Stomach smooth muscle (tissue), 2 donors: ENCODE measurements at regions not wholly inside any gene's neighbourhood (a gene's known extent, or its start where the extent isn't known, plus 50 kb on each side); places are given as distances from the start of the nearest gene placed in this dataset.

Experiments
- H3K27ac ChIP-seq: one replicate; pipeline ENCODE4 v1.7.0; 2013; ENCODE audit warnings: mild to moderate bottlenecking, low read length, inconsistent platforms
- H3K27me3 ChIP-seq, 2 donors: one replicate each; pipeline ENCODE4 v1.7.0; 2013; ENCODE audit warnings: low read length in 2 of 2; ENCODE audit not compliant: insufficient read depth in 2 of 2, control insufficient read depth in 1 of 2
- H3K36me3 ChIP-seq, 2 donors: one replicate each; pipeline ENCODE4 v1.7.0; 2013; ENCODE audit warnings: low read length in 2 of 2; ENCODE audit not compliant: control insufficient read depth in 2 of 2, insufficient read depth in 2 of 2
- H3K4me1 ChIP-seq: one replicate; pipeline ENCODE4 v1.7.0; 2013; ENCODE audit warnings: low read length; ENCODE audit not compliant: control insufficient read depth, insufficient read depth
- H3K4me3 ChIP-seq, 2 donors: one replicate each; pipeline ENCODE4 v1.7.0; 2013; ENCODE audit warnings: low read length in 2 of 2
- H3K9ac ChIP-seq, 2 donors: one replicate each; pipeline ENCODE4 v1.7.0; 2013; ENCODE audit warnings: low read length in 2 of 2, mild to moderate bottlenecking in 1 of 2
- H3K9me3 ChIP-seq, 2 donors: one replicate each; pipeline ENCODE4 v1.7.0; 2013; ENCODE audit warnings: low read length in 2 of 2; ENCODE audit not compliant: control insufficient read depth in 2 of 2
- donor health status: healthy.
- donor health status: Pancreatic carcinoma.

DNA sequence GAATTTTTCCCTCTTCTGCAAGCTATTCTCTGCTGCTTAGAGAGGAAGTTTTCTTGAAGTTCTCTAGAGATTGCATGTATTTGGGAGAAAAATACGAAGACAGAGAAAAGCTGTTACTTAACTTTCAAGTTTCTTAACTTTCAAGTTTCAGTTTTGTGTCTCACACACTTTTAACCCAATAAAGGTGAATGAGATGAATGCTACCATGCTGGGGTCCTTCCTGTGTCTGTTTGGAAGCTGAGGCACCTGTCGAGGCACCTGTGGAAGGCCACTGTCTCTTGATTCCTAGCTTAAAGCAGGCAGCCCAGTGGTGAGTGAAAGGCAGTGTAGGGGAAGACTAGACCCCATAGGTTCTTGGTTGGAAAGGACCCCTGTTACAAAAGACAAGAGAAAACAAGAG, 372.8 kb upstream of the JARID2 start:
- Histone ChIP-seq H3K36me3 (no peaks in the 10 kb centered on the region), H3K27ac (no peak overlapping the region), H3K4me1 (no peaks in the 10 kb centered on the region), H3K4me3 (no peak overlapping the region), H3K9me3 (no peaks in the 10 kb centered on the region), H3K9ac (no peak overlapping the region), H3K27me3 (no peaks in the 10 kb centered on the region)

DNA sequence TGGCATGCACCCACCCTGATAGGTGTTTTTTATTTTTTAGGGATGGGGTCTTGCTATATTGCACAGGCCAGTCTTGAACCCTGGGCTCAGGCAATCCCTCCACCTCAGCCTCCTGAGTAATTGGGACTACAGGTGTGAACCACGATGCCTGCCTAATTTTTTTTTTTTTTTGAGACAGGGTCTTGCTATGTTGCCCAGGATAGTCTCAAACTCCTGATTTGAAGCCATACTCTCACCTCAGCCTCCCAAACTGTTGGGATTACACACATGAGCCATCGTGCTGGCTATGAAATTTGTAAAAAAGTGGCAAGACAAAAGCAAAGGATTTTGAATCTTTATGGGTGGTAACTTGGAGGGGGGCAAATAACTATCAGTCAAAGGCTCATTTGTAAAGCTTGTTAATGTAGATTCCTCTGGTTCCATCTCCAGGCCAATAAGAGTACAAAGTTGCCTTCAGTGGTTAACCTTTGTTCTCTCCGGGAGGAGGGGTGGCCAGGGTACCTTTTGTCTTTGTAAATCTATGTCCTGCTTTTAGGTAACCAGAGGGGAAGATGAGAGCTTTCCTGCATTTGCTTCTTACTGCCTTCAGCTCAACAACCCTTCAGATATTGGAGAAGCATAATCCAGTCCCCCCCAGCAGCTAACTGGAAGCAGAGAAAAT, 372.0 kb upstream of the JARID2 start:
- H3K9me3 ChIP-seq: no peaks in the 10 kb centered on the region
- no peak overlapping the region for H3K9ac ChIP-seq
- no peak overlapping the region for H3K4me3 ChIP-seq
- H3K27me3 ChIP-seq: no peaks in the 10 kb centered on the region
- no peak overlapping the region for H3K27ac ChIP-seq
- no peaks in the 10 kb centered on the region for H3K4me1 ChIP-seq
- H3K36me3 ChIP-seq: no peaks in the 10 kb centered on the region

DNA sequence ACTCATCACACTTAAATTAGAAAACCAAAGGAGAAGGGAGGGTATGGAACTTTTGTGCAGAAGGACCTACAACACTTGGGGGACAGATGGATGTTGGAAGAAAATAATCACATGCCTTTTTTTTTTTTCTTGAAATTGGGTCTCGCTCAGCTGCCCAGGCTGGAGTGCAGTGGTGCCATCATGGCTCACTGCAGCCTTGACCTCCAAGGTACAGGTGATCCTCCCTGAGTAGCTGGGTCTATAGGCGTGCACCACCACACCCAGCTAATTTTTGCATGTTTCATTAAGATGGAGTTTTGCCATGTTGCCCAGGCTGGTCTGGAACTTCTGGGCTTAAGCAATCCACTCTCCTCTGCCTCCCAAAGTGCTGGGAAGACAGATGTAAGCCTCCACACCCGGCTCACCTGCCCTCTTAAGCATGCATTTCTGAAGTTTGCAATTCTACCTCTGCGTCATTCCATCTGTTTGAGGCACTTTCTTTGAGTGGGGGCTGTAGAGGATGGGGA, 370.8 kb upstream of the JARID2 start:
- Histone ChIP-seq H3K27ac (no peak overlapping the region), H3K4me1 (no peaks in the 10 kb centered on the region), H3K4me3 (no peak overlapping the region)

DNA sequence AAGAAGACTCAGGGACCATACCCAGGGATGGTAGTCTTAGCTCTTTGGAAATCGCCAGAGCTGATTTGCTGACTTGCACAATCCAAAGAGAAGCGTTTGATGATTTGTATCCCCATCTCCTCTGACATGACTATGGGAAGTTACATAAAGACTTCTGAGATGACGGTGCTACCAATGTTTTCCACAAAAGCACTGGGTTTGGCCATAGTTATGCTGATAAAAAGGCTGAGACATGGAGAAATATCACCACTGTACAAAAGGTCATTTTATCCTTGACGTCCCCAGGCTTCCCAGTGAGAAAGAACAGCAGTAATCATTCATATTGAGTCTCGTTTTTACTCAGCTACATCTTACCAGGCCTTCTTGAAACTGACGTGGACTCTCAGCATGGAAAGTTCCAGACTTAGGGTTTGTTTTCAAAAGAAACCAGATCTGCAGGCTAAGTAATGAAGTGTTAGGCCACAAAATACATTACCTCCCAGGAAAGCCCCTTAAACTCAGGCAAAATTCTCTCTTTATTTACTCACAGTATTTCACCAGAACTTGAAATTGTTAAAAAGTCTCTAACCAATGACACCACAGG, 370.3 kb upstream of the JARID2 start:
- Histone ChIP-seq H3K36me3 (no peaks in the 10 kb centered on the region), H3K4me3 (no peak overlapping the region), H3K4me1 (no peaks in the 10 kb centered on the region), H3K9me3 (no peaks in the 10 kb centered on the region), H3K27ac (no peak overlapping the region), H3K9ac (no peak overlapping the region), H3K27me3 (no peaks in the 10 kb centered on the region)

More for the DNA sequence above, 370.8 kb upstream of the JARID2 start:
- no peaks in the 10 kb centered on the region for H3K36me3 ChIP-seq
- H3K27me3 ChIP-seq: no peaks in the 10 kb centered on the region
- H3K9ac ChIP-seq: no peak overlapping the region
- no peaks in the 10 kb centered on the region for H3K9me3 ChIP-seq

DNA sequence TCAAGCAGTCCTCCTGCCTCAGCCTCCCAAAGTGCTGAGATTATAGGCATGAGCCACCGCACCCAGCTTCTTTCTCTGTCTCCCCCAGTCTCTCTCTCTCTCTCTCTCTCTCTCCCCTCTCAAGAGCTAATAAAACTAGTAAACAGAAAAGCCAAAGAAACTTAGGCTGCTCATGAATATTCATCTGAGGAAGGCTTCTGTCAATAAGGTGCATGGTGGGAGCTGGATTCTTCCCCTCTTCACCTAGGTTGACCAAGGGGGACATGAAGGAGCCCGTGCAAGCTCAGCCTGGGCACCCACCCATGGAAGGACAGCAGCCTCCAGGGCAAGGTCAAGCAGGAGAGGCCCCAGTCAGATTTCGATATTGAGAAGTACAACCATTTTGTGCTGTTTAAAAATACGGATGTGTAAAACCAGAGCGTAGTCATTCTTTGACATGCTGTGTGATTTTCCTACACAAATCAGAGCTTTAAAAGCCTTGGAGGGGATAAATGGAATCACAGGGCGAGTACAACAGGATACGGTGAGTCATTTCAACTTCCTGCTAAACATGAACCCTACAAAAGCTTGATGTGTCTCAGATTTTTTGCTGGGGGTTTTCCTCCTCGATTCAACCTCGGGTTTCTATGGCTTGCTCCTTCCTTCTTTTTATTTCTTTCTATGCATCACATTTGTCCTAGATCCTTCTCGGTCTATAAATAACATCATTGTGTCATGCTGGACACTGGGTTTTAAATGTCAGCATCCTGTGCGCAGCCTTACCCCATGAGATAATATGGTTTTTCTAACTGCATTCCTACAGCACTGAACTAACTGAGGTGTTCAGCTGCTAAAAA, 368.9 kb upstream of the JARID2 start:
- H3K9ac ChIP-seq: no peak overlapping the region
- H3K27ac ChIP-seq: no peak overlapping the region
- no peak overlapping the region for H3K4me3 ChIP-seq
- no peaks in the 10 kb centered on the region for H3K27me3 ChIP-seq
- no peaks in the 10 kb centered on the region for H3K4me1 ChIP-seq
- no peaks in the 10 kb centered on the region for H3K36me3 ChIP-seq
- no peaks in the 10 kb centered on the region for H3K9me3 ChIP-seq

DNA sequence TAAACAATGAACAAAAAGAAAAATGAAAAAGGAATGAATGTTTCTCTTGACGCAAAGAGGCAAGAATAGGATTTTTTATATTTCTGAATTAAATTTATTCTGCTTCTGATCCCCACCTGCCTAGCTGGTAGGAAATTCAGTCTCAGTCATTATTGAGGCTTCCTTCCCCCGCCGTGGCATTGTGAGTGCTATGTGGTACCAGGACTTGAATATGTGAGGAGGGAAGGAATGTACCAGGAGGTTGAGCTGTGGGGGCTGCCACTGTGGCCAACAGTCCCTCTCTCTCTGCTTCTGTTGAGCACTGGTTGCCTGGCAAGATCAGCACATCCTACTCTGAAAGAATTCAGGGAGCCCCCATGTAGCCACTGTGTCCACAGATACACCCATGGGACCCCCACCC, 368.1 kb upstream of the JARID2 start:
- H3K4me1 ChIP-seq: no peaks in the 10 kb centered on the region
- no peak overlapping the region for H3K4me3 ChIP-seq
- no peaks in the 10 kb centered on the region for H3K9me3 ChIP-seq
- H3K27ac ChIP-seq: no peak overlapping the region
- no peak overlapping the region for H3K9ac ChIP-seq
- H3K27me3 ChIP-seq: no peaks in the 10 kb centered on the region
- H3K36me3 ChIP-seq: no peaks in the 10 kb centered on the region

DNA sequence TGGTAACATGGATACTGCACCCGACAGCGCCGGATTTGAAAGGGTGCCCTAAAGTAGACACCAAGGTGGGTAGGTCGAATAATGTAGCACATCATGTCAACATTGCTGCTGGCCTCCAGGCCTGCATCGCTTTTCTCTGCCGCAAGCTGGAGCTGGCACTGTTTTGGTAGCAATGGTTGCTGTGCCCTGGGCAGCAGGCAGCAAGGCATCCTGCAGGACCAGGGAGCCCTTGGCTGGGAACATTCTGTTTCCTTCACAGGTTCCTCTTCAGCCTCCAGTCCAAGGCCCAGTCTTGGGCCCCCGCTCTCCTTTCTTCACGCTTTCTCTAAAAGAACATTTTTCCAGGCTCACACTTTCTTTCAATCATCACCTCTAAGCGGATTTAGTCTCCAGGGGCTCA, 365.8 kb upstream of the JARID2 start:
- H3K9me3 ChIP-seq: no peaks in the 10 kb centered on the region
- no peak overlapping the region for H3K4me3 ChIP-seq
- no peaks in the 10 kb centered on the region for H3K36me3 ChIP-seq
- H3K4me1 ChIP-seq: no peaks in the 10 kb centered on the region
- no peak overlapping the region for H3K27ac ChIP-seq
- no peaks in the 10 kb centered on the region for H3K27me3 ChIP-seq
- H3K9ac ChIP-seq: no peak overlapping the region

DNA sequence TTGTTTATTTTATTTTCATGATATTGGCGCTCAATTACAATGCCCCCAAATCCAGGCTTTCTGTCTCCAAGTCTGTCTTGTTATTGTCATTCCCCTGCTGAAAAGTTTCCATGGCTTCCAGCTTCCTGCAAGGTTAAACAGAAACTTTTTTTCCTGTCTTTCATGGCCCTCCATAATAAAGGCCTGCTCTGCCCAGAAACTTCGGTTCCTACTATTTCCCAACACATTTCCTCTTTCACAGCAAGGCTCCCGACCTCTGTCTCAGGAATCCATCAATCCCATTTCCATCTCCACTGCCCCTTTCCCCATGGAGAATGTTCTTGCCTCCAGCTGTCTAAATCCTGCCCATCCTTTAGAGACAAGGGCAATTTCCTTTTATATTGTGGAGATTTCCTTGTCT, 365.2 kb upstream of the JARID2 start:
- no peak overlapping the region for H3K4me3 ChIP-seq
- no peaks in the 10 kb centered on the region for H3K4me1 ChIP-seq
- no peaks in the 10 kb centered on the region for H3K27me3 ChIP-seq
- no peak overlapping the region for H3K9ac ChIP-seq
- H3K36me3 ChIP-seq: no peaks in the 10 kb centered on the region
- no peak overlapping the region for H3K27ac ChIP-seq
- H3K9me3 ChIP-seq: no peaks in the 10 kb centered on the region

DNA sequence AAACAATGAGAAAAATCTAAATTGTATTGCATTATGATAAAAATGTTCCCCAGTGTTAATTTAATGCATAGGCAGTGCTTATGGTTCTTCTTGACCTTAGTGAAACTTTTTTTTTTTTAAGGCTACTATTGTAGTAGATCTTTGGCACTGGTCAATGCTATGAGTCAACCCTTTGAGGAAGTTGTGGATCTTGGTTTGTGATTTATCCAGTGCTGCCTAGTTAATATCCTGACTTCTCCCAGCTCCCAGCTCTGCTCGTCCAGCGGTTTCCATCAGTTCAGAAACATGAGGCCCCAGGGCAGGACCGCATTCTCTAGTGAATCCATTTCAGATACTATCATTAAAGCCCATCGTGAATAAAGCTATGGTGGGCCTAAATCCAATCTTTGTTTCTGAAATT, 364.5 kb upstream of the JARID2 start:
- Histone ChIP-seq H3K4me3 (no peak overlapping the region), H3K27ac (no peak overlapping the region), H3K9ac (no peak overlapping the region), H3K4me1 (no peaks in the 10 kb centered on the region), H3K36me3 (no peaks in the 10 kb centered on the region), H3K9me3 (no peaks in the 10 kb centered on the region), H3K27me3 (no peaks in the 10 kb centered on the region)

DNA sequence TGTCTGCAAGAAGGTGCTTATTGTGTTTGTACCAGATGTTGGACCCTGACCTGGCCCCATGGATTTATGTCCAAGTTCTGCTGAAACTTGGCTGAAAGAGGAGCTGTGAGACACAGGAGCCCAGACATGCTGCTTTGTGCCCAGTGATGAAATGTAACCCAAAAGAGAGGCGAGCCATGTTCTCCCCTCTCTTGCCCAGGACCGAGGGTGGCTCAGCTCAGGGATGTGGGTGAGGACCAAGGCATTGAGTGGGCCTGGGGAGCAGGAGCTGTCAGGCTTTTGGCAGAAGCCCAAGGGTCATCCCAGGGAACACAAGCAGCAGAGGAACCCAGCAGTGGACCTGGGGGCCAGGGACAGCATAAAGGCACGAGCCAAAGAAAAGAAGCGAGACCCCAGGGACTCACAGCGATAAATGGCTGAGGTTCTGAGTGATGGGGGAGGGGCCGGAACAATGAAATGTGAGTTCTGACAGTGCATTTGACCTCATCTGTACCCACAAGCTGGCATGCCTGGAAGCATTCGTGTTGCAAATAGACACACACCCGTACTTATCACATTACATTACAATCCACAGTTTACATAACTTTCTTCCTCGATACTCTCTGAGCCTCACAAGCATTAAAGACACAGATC, 363.4 kb upstream of the JARID2 start:
- no peaks in the 10 kb centered on the region for H3K4me1 ChIP-seq
- H3K27me3 ChIP-seq: no peaks in the 10 kb centered on the region
- no peak overlapping the region for H3K9ac ChIP-seq
- no peaks in the 10 kb centered on the region for H3K9me3 ChIP-seq
- H3K36me3 ChIP-seq: no peaks in the 10 kb centered on the region
- H3K4me3 ChIP-seq: no peak overlapping the region
- no peak overlapping the region for H3K27ac ChIP-seq
